Kidney (tissue), 13 donors: ENCODE measurements at regions not wholly inside any gene's neighbourhood (a gene's known extent, or its start where the extent isn't known, plus 50 kb on each side); places are given as distances from the start of the nearest gene placed in this dataset.

ENCODE experiments used
- DNase-seq, 5 donors: peaks; one replicate each; pipeline ENCODE4 v3.0.0-alpha.2; 2013 to 2020
- FAIRE-seq: peaks from 2 replicates; lab custom pipeline; 2012; peaks lifted over from hg19 to GRCh38; lab: Jason Lieb, UNC
- H3K27ac ChIP-seq, 2 donors: one replicate each; pipeline ENCODE4 v1.7.0; 2013; ENCODE audit warnings: low read depth in 2 of 2, low read length in 2 of 2, inconsistent platforms in 1 of 2
- H3K27me3 ChIP-seq: one replicate; pipeline ENCODE4 v1.7.1; 2013; ENCODE audit warnings: low read length, inconsistent platforms; ENCODE audit not compliant: control insufficient read depth, insufficient read depth
- H3K36me3 ChIP-seq, 3 donors: one replicate each; pipeline versions ENCODE4 v1.7.0 to v1.7.1; 2013; ENCODE audit warnings: low read length in 3 of 3, control low read depth in 1 of 3, inconsistent platforms in 1 of 3; ENCODE audit not compliant: insufficient read depth in 3 of 3, control insufficient read depth in 2 of 3
- H3K4me1 ChIP-seq, 3 donors: one replicate each; pipeline versions ENCODE4 v1.7.0 to v1.7.1; 2013; ENCODE audit warnings: low read length in 3 of 3, inconsistent platforms in 1 of 3, low read depth in 1 of 3; ENCODE audit not compliant: control insufficient read depth in 2 of 3, insufficient read depth in 2 of 3
- H3K4me3 ChIP-seq, 3 donors: one replicate each; pipeline versions ENCODE4 v1.7.0 to v1.8.1; 2013; ENCODE audit warnings: low read length in 3 of 3, control low read depth in 1 of 3, inconsistent platforms in 1 of 3
- H3K9ac ChIP-seq, 3 donors: one replicate each; pipeline versions ENCODE4 v1.7.0 to v1.7.1; 2013; ENCODE audit warnings: low read length in 3 of 3, control low read depth in 1 of 3, inconsistent platforms in 1 of 3
- H3K9me3 ChIP-seq, 3 donors: one replicate each; pipeline versions ENCODE4 v1.7.0 to v1.7.1; 2013; ENCODE audit warnings: low read length in 3 of 3, control low read depth in 1 of 3, inconsistent platforms in 1 of 3; ENCODE audit not compliant: control insufficient read depth in 2 of 3, insufficient read depth in 1 of 3
- CTCF ChIP-seq: IDR thresholded peaks from 3 replicates; pipeline ENCODE4 v1.5.1; 2012; ENCODE audit warnings: mild to moderate bottlenecking, moderate library complexity, borderline replicate concordance; ENCODE audit not compliant: insufficient read depth; ENCODE audit errors: extremely low read depth
- intact Hi-C: fragments of 100-400 bp; cut with DNase I; formaldehyde crosslinking; loops from one replicate; pipeline ENCODE4 v1.11.1; 2022
- donor health status: control.
- donor health status: control.
- donor health status: control.
- donor health status: control.
- donor health status: control.
- donor health status: DM: yes; HTN: yes; CAD: no.
- donor health status: Normal renal cell carcinoma (clear cell type).

- H3K4me3 ChIP-seq = no peak overlapping the region
Measured at GRCh38 chr6:134117409-134117808, 65.0 kb upstream of the SLC2A12 start.

GRCh38 chr6:134115715-134116074, 63.3 kb upstream of the SLC2A12 start:
- Histone ChIP-seq H3K9ac (no peak overlapping the region), H3K9me3 (no peaks in the 10 kb centered on the region), H3K4me3 (no peak overlapping the region), H3K27me3 (no peaks in the 10 kb centered on the region), H3K36me3 (no peaks in the 10 kb centered on the region), H3K4me1 (no peaks in the 10 kb centered on the region), H3K27ac (no peak overlapping the region)
- DNase-seq (no peak), FAIRE-seq (no peak)
- TF ChIP-seq CTCF = no peak
- intact Hi-C loops = no loop called here

More at GRCh38 chr6:134117409-134117808, 65.0 kb upstream of the SLC2A12 start:
- TF ChIP-seq CTCF = no peak
- intact Hi-C loops = no loop called here
- FAIRE-seq (no peak), DNase-seq (peak in 1 of 5 donors; percentile 9)
- Histone ChIP-seq H3K36me3 (no peaks in the 10 kb centered on the region), H3K4me1 (no peaks in the 10 kb centered on the region), H3K27ac (no peak overlapping the region), H3K9ac (no peak overlapping the region), H3K27me3 (no peaks in the 10 kb centered on the region), H3K9me3 (no peaks in the 10 kb centered on the region)

- Histone ChIP-seq H3K4me1 (no peaks in the 10 kb centered on the region), H3K4me3 (no peak overlapping the region), H3K27me3 (no peaks in the 10 kb centered on the region), H3K9me3 (no peaks in the 10 kb centered on the region), H3K27ac (no peak overlapping the region), H3K9ac (no peak overlapping the region), H3K36me3 (no peaks in the 10 kb centered on the region)
- no peak for FAIRE-seq
- DNase-seq = peak in 1 of 5 donors; percentile 69
- no peak for TF ChIP-seq CTCF
- intact Hi-C loops = no loop called here
Measured at GRCh38 chr6:134114918-134115714, 62.7 kb upstream of the SLC2A12 start.
